IPS DF 4.7 (cell line): ENCODE measurements at regions not wholly inside any gene's neighbourhood (a gene's known extent, or its start where the extent isn't known, plus 50 kb on each side); places are given as distances from the start of the nearest gene placed in this dataset.
"Not testable (repeated sequence)": the region's sequence is repeated elsewhere in the genome, so short reads cannot be mapped to it uniquely, and the experiment has no call there.

Experiments
- DNase-seq: peaks from one replicate; pipeline ENCODE4 v3.0.0-alpha.2; 2013; ENCODE audit warnings: low spot score; ENCODE audit errors: extremely low read depth

GRCh38 chr10:64798297-64798696 is 1277.1 kb downstream of the REEP3 start:
- no peak for DNase-seq

GRCh38 chr10:64808233-64808632 is 1287.0 kb downstream of the REEP3 start:
- DNase-seq: not testable (repeated sequence)

- not testable (repeated sequence) for DNase-seq
Measured at GRCh38 chr10:64810046-64810445, 1288.8 kb downstream of the REEP3 start.

- no peak for DNase-seq
Measured at GRCh38 chr10:64813391-64813790, 1292.2 kb downstream of the REEP3 start.

GRCh38 chr10:64814201-64814600 is 1293.0 kb downstream of the REEP3 start:
- DNase-seq: no peak

- DNase-seq: no peak
Measured at GRCh38 chr10:64829888-64830412, 1308.7 kb downstream of the REEP3 start.

GRCh38 chr10:64830869-64831268 is 1309.7 kb downstream of the REEP3 start:
- DNase-seq: no peak

GRCh38 chr10:64840341-64840740 is 1319.1 kb downstream of the REEP3 start:
- no peak for DNase-seq

- no peak for DNase-seq
Measured at GRCh38 chr10:64846700-64847099, 1325.5 kb downstream of the REEP3 start.

- no peak for DNase-seq
Measured at GRCh38 chr10:64855941-64856340, 1334.7 kb downstream of the REEP3 start.

GRCh38 chr10:64859911-64860310 is 1338.7 kb downstream of the REEP3 start:
- no peak for DNase-seq

- DNase-seq: no peak
Measured at GRCh38 chr10:64863836-64864235, 1342.6 kb downstream of the REEP3 start.

- no peak for DNase-seq
Measured at GRCh38 chr10:64867501-64867962, 1346.3 kb downstream of the REEP3 start.

- no peak for DNase-seq
Measured at GRCh38 chr10:64873088-64873487, 1351.9 kb downstream of the REEP3 start.

GRCh38 chr10:64873959-64874358 is 1352.8 kb downstream of the REEP3 start:
- DNase-seq: no peak

- DNase-seq: no peak
Measured at GRCh38 chr10:64880546-64880945, 1359.3 kb downstream of the REEP3 start.

- DNase-seq: no peak
Measured at GRCh38 chr10:64881257-64881656, 1360.1 kb downstream of the REEP3 start.

- DNase-seq: no peak
Measured at GRCh38 chr10:64896582-64896981, 1375.4 kb downstream of the REEP3 start.

- DNase-seq: not testable (repeated sequence)
Measured at GRCh38 chr10:64906311-64906710, 1385.1 kb downstream of the REEP3 start.

GRCh38 chr10:64924306-64924705 is 1403.1 kb downstream of the REEP3 start:
- DNase-seq: not testable (repeated sequence)

GRCh38 chr10:64952042-64952441 is 1430.8 kb downstream of the REEP3 start:
- no peak for DNase-seq

- no peak for DNase-seq
Measured at GRCh38 chr10:64956441-64956840, 1435.2 kb downstream of the REEP3 start.

- no peak for DNase-seq
Measured at GRCh38 chr10:64959116-64959515, 1437.9 kb downstream of the REEP3 start.

GRCh38 chr10:64959883-64960282 is 1438.7 kb downstream of the REEP3 start:
- no peak for DNase-seq
